Endothelial cell (in vitro differentiated cells): ENCODE measurements at regions not wholly inside any gene's neighbourhood (a gene's known extent, or its start where the extent isn't known, plus 50 kb on each side); places are given as distances from the start of the nearest gene placed in this dataset.

Experiments used
- DNase-seq: peaks from one replicate; pipeline ENCODE4 v3.0.0; 2021; ENCODE audit warnings: low spot score
- H3K27ac Mint-ChIP-seq: one replicate; pipeline ENCODE4 v1.8.0; 2021; ENCODE audit warnings: mixed read lengths, inconsistent platforms; ENCODE audit not compliant: unreplicated experiment
- H3K27me3 Mint-ChIP-seq: one replicate; pipeline ENCODE4 v1.8.0; 2021; ENCODE audit warnings: mild to moderate bottlenecking, moderate library complexity, mixed read lengths, inconsistent platforms; ENCODE audit not compliant: unreplicated experiment
- H3K36me3 Mint-ChIP-seq: one replicate; pipeline ENCODE4 v1.8.0; 2021; ENCODE audit warnings: mild to moderate bottlenecking, low read depth, mixed read lengths, inconsistent platforms; ENCODE audit not compliant: unreplicated experiment
- H3K4me1 Mint-ChIP-seq: one replicate; pipeline ENCODE4 v1.8.0; 2021; ENCODE audit warnings: mild to moderate bottlenecking, mixed read lengths, inconsistent platforms; ENCODE audit not compliant: unreplicated experiment
- H3K4me3 Mint-ChIP-seq: one replicate; pipeline ENCODE4 v1.8.0; 2021; ENCODE audit warnings: mild to moderate bottlenecking, mixed read lengths, inconsistent platforms; ENCODE audit not compliant: unreplicated experiment
- H3K9me3 Mint-ChIP-seq: one replicate; pipeline ENCODE4 v1.8.0; 2021; ENCODE audit warnings: mixed read lengths, inconsistent platforms; ENCODE audit not compliant: unreplicated experiment
- TF ChIP-seq, protein P1 (sequence below): fragments of 200-600 bp; sonication (generic); IDR thresholded peaks from one replicate; pipeline ENCODE4 v1.5.0; 2021; ENCODE audit warnings: antibody characterized with exemption; ENCODE audit not compliant: unreplicated experiment

DNA sequence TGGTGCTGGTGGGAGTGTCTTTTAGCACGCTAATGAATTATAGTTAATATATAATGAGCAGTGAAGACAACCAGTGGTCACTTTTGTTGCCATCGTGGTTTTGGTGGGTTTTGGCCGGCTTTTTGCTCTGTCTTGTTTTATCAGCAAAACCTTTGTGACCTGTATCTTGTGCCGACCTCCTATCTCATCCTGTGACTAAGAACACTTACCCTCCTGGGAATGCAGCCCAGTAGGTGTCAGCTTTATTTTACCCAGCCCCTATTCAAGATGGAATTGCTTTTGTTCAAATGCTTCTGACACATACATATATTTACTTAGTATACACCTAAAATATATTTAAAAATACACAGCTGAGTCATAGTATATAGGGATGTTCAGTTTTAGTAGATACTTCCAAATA, 770.3 kb downstream of the PDCD6IP start:
- TF ChIP-seq, protein P1, sequence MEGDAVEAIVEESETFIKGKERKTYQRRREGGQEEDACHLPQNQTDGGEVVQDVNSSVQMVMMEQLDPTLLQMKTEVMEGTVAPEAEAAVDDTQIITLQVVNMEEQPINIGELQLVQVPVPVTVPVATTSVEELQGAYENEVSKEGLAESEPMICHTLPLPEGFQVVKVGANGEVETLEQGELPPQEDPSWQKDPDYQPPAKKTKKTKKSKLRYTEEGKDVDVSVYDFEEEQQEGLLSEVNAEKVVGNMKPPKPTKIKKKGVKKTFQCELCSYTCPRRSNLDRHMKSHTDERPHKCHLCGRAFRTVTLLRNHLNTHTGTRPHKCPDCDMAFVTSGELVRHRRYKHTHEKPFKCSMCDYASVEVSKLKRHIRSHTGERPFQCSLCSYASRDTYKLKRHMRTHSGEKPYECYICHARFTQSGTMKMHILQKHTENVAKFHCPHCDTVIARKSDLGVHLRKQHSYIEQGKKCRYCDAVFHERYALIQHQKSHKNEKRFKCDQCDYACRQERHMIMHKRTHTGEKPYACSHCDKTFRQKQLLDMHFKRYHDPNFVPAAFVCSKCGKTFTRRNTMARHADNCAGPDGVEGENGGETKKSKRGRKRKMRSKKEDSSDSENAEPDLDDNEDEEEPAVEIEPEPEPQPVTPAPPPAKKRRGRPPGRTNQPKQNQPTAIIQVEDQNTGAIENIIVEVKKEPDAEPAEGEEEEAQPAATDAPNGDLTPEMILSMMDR: no peak
- no peaks in the 10 kb centered on the region for H3K27me3 Mint-ChIP-seq
- no peaks in the 10 kb centered on the region for H3K4me1 Mint-ChIP-seq
- H3K27ac Mint-ChIP-seq: no peak overlapping the region
- no peaks in the 10 kb centered on the region for H3K9me3 Mint-ChIP-seq
- H3K36me3 Mint-ChIP-seq: no peaks in the 10 kb centered on the region
- no peak overlapping the region for H3K4me3 Mint-ChIP-seq
- no peak for DNase-seq

DNA sequence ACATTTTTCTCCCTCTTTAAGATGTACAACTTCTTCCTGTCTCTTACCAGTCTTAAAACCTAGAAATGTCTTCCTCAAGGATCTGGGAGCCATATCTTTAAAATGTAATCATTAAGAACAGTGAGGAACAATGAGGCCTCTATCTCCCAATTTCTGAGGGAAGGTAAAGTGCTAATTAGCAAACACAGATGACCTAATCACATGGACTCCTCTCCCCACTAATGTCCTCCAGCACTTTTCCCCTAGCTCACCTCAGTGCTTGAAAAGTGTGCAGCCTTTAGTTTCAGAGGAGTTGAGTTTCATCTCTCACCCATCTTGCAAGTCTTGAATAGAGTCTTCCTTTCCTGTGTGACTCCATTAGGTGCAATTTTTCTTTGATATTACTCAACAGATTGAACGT, 771.0 kb downstream of the PDCD6IP start:
- TF ChIP-seq, protein P1: no peak
- Mint-ChIP-seq H3K4me3 (no peak overlapping the region), H3K27me3 (no peaks in the 10 kb centered on the region), H3K27ac (no peak overlapping the region), H3K36me3 (no peaks in the 10 kb centered on the region), H3K9me3 (no peaks in the 10 kb centered on the region), H3K4me1 (no peaks in the 10 kb centered on the region)
- DNase-seq: no peak

DNA sequence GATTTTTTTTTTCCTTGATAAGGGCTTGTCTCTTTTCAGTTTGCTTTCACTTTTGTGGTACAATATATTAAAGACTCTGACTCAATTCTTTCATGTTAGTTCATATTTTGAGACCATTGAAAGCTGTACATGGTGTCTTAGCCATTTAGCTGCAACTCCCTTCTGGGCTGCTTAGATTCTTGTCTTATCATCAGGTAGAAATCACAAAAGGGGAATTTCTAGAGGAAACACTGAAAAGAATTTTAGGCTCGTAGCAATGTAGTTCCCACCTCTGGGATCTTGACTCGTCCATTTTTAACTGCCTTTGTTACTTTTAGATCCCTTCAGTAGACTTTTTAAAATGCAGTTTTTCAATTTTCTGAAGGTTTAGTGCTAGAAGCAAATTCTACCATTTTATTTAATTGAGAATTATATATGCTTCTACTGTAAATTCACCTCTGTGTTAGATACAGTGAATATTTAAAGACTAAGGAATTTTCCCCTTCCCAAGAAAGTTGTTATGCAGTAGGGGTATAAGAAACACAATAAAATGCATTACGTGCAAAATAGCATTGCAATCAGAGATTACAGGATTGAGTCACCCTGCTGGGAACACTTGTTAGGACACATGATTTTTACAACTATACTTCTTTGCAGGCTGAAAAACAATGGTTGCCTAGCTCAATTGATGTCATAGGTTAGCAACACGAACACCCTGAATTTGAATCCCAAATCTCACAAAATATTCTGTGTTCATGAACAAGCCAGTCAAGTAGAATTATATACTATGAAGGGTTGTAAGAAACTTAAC, 772.7 kb downstream of the PDCD6IP start:
- Mint-ChIP-seq H3K27me3 (no peaks in the 10 kb centered on the region), H3K27ac (no peak overlapping the region), H3K9me3 (no peaks in the 10 kb centered on the region), H3K4me1 (no peaks in the 10 kb centered on the region), H3K4me3 (no peak overlapping the region), H3K36me3 (no peaks in the 10 kb centered on the region)
- TF ChIP-seq, protein P1: no peak
- no peak for DNase-seq

DNA sequence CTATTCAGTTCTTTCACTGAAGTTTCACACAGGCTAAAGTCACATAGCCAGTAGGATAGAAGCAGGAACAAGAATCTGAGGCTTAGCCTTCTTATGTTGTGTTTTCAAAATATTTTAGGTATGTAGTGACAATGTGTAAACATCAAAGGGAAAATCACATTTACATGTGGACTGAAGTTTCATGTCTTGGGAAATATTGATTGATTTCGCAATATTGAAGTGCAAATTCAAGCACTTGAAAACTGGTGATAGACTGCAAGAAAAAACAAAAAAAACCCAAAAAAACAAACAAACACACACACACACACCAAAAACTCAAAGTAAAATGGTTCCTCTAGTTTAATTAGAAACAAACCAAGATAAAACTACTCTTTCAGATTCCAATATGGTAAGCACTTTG, 773.3 kb downstream of the PDCD6IP start:
- Mint-ChIP-seq H3K27me3 (no peaks in the 10 kb centered on the region), H3K36me3 (no peaks in the 10 kb centered on the region), H3K27ac (no peak overlapping the region), H3K4me3 (no peak overlapping the region), H3K9me3 (no peaks in the 10 kb centered on the region), H3K4me1 (no peaks in the 10 kb centered on the region)
- TF ChIP-seq, protein P1: no peak
- no peak for DNase-seq

DNA sequence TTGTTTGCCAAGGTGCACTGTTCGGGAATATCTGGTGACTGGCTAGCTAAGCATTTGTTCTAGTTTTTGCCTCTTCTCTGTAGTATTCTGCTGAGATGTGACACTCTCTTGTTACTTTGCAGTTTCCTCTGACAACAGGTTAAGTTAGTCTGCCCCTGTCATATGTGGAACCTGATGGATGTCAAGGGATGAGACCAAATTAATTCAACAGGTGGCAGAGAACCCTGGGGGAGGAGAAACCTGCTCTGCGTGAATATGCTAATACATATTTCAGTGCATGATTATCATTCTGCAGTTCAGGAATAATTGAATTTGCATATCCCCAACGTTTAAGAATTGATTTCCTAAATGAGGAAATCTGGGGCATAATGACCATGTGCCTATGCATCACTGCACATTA, 777.3 kb downstream of the PDCD6IP start:
- Mint-ChIP-seq H3K4me3 (no peak overlapping the region), H3K27me3 (no peaks in the 10 kb centered on the region), H3K9me3 (no peaks in the 10 kb centered on the region), H3K27ac (no peak overlapping the region), H3K4me1 (no peaks in the 10 kb centered on the region), H3K36me3 (no peaks in the 10 kb centered on the region)
- TF ChIP-seq, protein P1: no peak
- no peak for DNase-seq
